DOHH2 (cell line): ENCODE measurements at regions not wholly inside any gene's neighbourhood (a gene's known extent, or its start where the extent isn't known, plus 50 kb on each side); places are given as distances from the start of the nearest gene placed in this dataset.

Experiments
- H3F3A ChIP-seq: fragments of 200-600 bp; sonication (generic), shearing (Covaris generic); 2 replicates; pipeline ENCODE4 v1.6.0; 2016; ENCODE audit warnings: antibody characterized with exemption, mild to moderate bottlenecking; ENCODE audit not compliant: control insufficient read depth, insufficient read depth
- H3K27ac ChIP-seq: fragments of 200-600 bp; sonication (generic); 2 replicates; pipeline ENCODE4 v1.5.1; 2014; ENCODE audit warnings: low read depth, mild to moderate bottlenecking, low read length, moderate library complexity
- H3K27me3 ChIP-seq: fragments of 200-600 bp; sonication (generic); 2 replicates; pipeline ENCODE4 v1.6.1; 2014; ENCODE audit warnings: mild to moderate bottlenecking, low read length, mixed read lengths; ENCODE audit not compliant: control insufficient read depth
- H3K36me3 ChIP-seq: fragments of 200-600 bp; sonication (generic); 2 replicates; pipeline ENCODE4 v1.6.1; 2014; ENCODE audit warnings: mild to moderate bottlenecking, low read length, moderate library complexity, mixed read lengths; ENCODE audit not compliant: control insufficient read depth
- H3K4me1 ChIP-seq: fragments of 200-600 bp; sonication (generic); 2 replicates; pipeline ENCODE4 v1.6.1; 2014; ENCODE audit warnings: mild to moderate bottlenecking, low read length, mixed read lengths; ENCODE audit not compliant: control insufficient read depth
- H3K4me2 ChIP-seq: fragments of 200-600 bp; sonication (generic); 2 replicates; pipeline ENCODE4 v1.6.0; 2014; ENCODE audit warnings: mild to moderate bottlenecking, low read length, moderate library complexity
- H3K4me3 ChIP-seq: fragments of 200-600 bp; sonication (generic); 2 replicates; pipeline ENCODE4 v1.5.1; 2014; ENCODE audit warnings: mild to moderate bottlenecking, low read length, mixed read lengths
- H3K79me2 ChIP-seq: fragments of 200-600 bp; sonication (generic); 2 replicates; pipeline ENCODE4 v1.6.1; 2014; ENCODE audit warnings: mild to moderate bottlenecking, low read length, mixed read lengths; ENCODE audit not compliant: control insufficient read depth
- H3K9me2 ChIP-seq: fragments of 200-600 bp; sonication (generic); replicated peaks from 2 replicates; pipeline ENCODE4 v1.6.1; 2014; ENCODE audit warnings: mild to moderate bottlenecking, low read length, mixed read lengths; ENCODE audit not compliant: control insufficient read depth
- H3K9me3 ChIP-seq: fragments of 200-600 bp; sonication (generic); 2 replicates; pipeline ENCODE4 v1.6.1; 2014; ENCODE audit warnings: antibody characterized with exemption, low read length, mixed read lengths; ENCODE audit not compliant: control insufficient read depth, insufficient read depth
- H4K20me1 ChIP-seq: fragments of 200-600 bp; sonication (generic); 2 replicates; pipeline ENCODE4 v1.6.0; 2014; ENCODE audit warnings: low read depth, mild to moderate bottlenecking, antibody characterized with exemption, low read length, moderate library complexity; ENCODE audit not compliant: control insufficient read depth, insufficient read depth
- EZH2phosphoT487 ChIP-seq: fragments of 200-600 bp; sonication (generic); IDR thresholded peaks from 2 replicates; pipeline ENCODE4 v1.6.1; 2017; ENCODE audit warnings: borderline replicate concordance, mild to moderate bottlenecking, antibody characterized with exemption, low read length, moderate library complexity, mixed read lengths
- TF ChIP-seq, protein P1 (sequence below): fragments of 200-600 bp; sonication (generic); IDR thresholded peaks from one replicate; pipeline ENCODE4 v1.5.1; 2014; ENCODE audit warnings: antibody characterized with exemption, mild to moderate bottlenecking, low read depth, low read length; ENCODE audit not compliant: poor library complexity, severe bottlenecking

GRCh38 chr20:60583741-60584140 is 625.5 kb downstream of the CDH26 start:
- no peak for TF ChIP-seq EZH2phosphoT487
- TF ChIP-seq, protein P1, sequence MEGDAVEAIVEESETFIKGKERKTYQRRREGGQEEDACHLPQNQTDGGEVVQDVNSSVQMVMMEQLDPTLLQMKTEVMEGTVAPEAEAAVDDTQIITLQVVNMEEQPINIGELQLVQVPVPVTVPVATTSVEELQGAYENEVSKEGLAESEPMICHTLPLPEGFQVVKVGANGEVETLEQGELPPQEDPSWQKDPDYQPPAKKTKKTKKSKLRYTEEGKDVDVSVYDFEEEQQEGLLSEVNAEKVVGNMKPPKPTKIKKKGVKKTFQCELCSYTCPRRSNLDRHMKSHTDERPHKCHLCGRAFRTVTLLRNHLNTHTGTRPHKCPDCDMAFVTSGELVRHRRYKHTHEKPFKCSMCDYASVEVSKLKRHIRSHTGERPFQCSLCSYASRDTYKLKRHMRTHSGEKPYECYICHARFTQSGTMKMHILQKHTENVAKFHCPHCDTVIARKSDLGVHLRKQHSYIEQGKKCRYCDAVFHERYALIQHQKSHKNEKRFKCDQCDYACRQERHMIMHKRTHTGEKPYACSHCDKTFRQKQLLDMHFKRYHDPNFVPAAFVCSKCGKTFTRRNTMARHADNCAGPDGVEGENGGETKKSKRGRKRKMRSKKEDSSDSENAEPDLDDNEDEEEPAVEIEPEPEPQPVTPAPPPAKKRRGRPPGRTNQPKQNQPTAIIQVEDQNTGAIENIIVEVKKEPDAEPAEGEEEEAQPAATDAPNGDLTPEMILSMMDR, result no peak
- H3K4me1 ChIP-seq, result no peaks in the 10 kb centered on the region
- H3K27ac ChIP-seq, result no peak overlapping the region
- no peak overlapping the region for H3K4me3 ChIP-seq
- no peaks in the 10 kb centered on the region for H3K9me3 ChIP-seq
- no peaks in the 10 kb centered on the region for H3K79me2 ChIP-seq
- H3K4me2 ChIP-seq, result no peak overlapping the region
- H3K27me3 ChIP-seq, result no peaks in the 10 kb centered on the region
- no peaks in the 10 kb centered on the region for H3K36me3 ChIP-seq
- no peaks in the 10 kb centered on the region for H3K9me2 ChIP-seq
- H3F3A ChIP-seq, result no peaks in the 10 kb centered on the region
- no peaks in the 10 kb centered on the region for H4K20me1 ChIP-seq

DNA sequence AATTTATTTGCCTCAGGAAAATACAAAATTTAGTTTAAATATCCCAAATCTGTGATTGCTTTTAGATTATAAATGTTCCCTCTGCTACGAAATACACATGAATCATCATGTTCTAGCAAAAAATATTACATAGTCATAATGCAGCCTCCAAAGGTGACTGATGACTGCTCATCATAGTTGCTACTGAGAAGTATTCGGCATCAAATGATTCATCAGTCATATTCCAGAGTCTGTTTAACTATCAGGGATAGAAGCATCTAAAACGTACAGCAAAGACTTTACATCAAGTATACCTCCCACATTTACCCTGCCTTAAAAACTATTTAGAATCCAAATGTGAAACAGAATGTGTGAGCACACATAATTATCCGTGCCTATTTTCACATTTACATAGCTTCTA is 626.0 kb downstream of the CDH26 start:
- Histone ChIP-seq H3K9me3 (no peaks in the 10 kb centered on the region), H3K27ac (no peak overlapping the region), H3K9me2 (no peaks in the 10 kb centered on the region), H3K36me3 (no peaks in the 10 kb centered on the region), H3F3A (no peaks in the 10 kb centered on the region), H3K4me3 (no peak overlapping the region), H4K20me1 (no peaks in the 10 kb centered on the region), H3K4me1 (no peaks in the 10 kb centered on the region), H3K4me2 (no peak overlapping the region), H3K27me3 (no peaks in the 10 kb centered on the region), H3K79me2 (no peaks in the 10 kb centered on the region)
- TF ChIP-seq EZH2phosphoT487, result no peak
- TF ChIP-seq, protein P1, result no peak

GRCh38 chr20:60585651-60586050 is 627.4 kb downstream of the CDH26 start:
- no peaks in the 10 kb centered on the region for H3F3A ChIP-seq
- H3K4me2 ChIP-seq, result no peak overlapping the region
- no peaks in the 10 kb centered on the region for H3K9me3 ChIP-seq
- H3K36me3 ChIP-seq, result no peaks in the 10 kb centered on the region
- H3K27me3 ChIP-seq, result no peaks in the 10 kb centered on the region
- no peaks in the 10 kb centered on the region for H4K20me1 ChIP-seq
- no peaks in the 10 kb centered on the region for H3K4me1 ChIP-seq
- H3K4me3 ChIP-seq, result no peak overlapping the region
- H3K9me2 ChIP-seq, result no peaks in the 10 kb centered on the region
- no peak for TF ChIP-seq EZH2phosphoT487
- TF ChIP-seq, protein P1, result no peak
- no peak overlapping the region for H3K27ac ChIP-seq
- no peaks in the 10 kb centered on the region for H3K79me2 ChIP-seq
